ENCODE measurements at regions not wholly inside any gene's neighbourhood (a gene's known extent, or its start where the extent isn't known, plus 50 kb on each side); places are given as distances from the start of the nearest gene placed in this dataset.

DNA sequence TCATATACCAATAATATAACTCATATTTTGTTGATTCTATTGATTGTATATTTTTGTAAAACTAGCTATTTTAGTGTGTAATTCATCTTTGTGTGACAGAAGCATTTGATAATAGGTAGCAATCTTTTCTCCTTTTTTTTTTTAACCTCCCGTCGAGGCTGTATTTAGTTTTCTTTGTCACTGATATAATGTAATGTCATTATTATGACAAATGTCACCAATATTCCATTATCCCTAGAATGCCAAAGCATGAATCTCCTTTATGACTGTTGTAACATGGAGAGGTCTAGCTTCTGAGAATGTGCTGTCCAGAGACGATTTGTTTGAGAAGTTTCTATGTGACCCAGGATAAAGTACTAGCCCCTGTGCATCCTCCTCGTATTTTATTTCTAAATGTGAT is 639.0 kb upstream of the ATXN7L3B start:
- TF ChIP-seq, protein P1, sequence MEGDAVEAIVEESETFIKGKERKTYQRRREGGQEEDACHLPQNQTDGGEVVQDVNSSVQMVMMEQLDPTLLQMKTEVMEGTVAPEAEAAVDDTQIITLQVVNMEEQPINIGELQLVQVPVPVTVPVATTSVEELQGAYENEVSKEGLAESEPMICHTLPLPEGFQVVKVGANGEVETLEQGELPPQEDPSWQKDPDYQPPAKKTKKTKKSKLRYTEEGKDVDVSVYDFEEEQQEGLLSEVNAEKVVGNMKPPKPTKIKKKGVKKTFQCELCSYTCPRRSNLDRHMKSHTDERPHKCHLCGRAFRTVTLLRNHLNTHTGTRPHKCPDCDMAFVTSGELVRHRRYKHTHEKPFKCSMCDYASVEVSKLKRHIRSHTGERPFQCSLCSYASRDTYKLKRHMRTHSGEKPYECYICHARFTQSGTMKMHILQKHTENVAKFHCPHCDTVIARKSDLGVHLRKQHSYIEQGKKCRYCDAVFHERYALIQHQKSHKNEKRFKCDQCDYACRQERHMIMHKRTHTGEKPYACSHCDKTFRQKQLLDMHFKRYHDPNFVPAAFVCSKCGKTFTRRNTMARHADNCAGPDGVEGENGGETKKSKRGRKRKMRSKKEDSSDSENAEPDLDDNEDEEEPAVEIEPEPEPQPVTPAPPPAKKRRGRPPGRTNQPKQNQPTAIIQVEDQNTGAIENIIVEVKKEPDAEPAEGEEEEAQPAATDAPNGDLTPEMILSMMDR (conservative IDR thresholded peaks at IDR 0.05; ENCODE audit: low read depth, low read length) = no peak
- TF ChIP-seq EZH2 (IDR thresholded peaks at IDR 0.05; ENCODE audit: borderline replicate concordance, low read depth, low read length, poor library complexity, severe bottlenecking) = no peak

Measured in A673 (cell line).